ENCODE measurements at regions not wholly inside any gene's neighbourhood (a gene's known extent, or its start where the extent isn't known, plus 50 kb on each side); places are given as distances from the start of the nearest gene placed in this dataset.

- Histone ChIP-seq H2BK120ac (ENCODE audit: low read depth, low read length) (no peak overlapping the region), H3K4ac (ENCODE audit: low read depth in 1 of 2, low read length in 2 of 2) (no peak overlapping the region), H2BK5ac (ENCODE audit: low read depth, low read length, poor library complexity, severe bottlenecking) (no peak overlapping the region), H4K91ac (ENCODE audit: low read length) (no peak overlapping the region), H3K14ac (ENCODE audit: low read length in 2 of 2) (no peak overlapping the region), H3K4me3 (ENCODE audit: insufficient read depth in 1 of 2, low read depth in 1 of 2, low read length in 2 of 2) (no peak overlapping the region), H3K23ac (ENCODE audit: low read length in 2 of 2) (no peak overlapping the region), H3K36me3 (ENCODE audit: control insufficient read depth in 1 of 2, insufficient read depth in 2 of 2, low read depth in 1 of 2, low read length in 2 of 2) (no peaks in the 10 kb centered on the region), H3K9ac (ENCODE audit: low read length) (no peak overlapping the region), H2AFZ (ENCODE audit: low read depth, low read length) (no peak overlapping the region), H3K9me3 (ENCODE audit: control insufficient read depth, low read length) (peaks cover 27% of the 10 kb centered on the region), H2BK12ac (ENCODE audit: low read length in 2 of 2) (no peak overlapping the region), H3K27me3 (ENCODE audit: control insufficient read depth in 1 of 2, insufficient read depth in 1 of 2, low read length in 2 of 2) (no peaks in the 10 kb centered on the region), H3K18ac (ENCODE audit: low read depth in 1 of 2, low read length in 2 of 2) (no peak overlapping the region), H2BK15ac (ENCODE audit: low read depth, poor library complexity, severe bottlenecking) (no peak overlapping the region), H3K4me2 (ENCODE audit: low read length, poor library complexity, severe bottlenecking) (no peak overlapping the region), H3K4me1 (ENCODE audit: control insufficient read depth, insufficient read depth, low read depth, low read length) (no peaks in the 10 kb centered on the region), H3K79me1 (replicated peaks; ENCODE audit: low read length, poor library complexity, severe bottlenecking) (no peaks in the 10 kb centered on the region), H2AK5ac (ENCODE audit: low read length, severe bottlenecking) (no peak overlapping the region), H3K27ac (ENCODE audit: low read length, poor library complexity, severe bottlenecking) (no peak overlapping the region), H4K8ac (ENCODE audit: low read length) (no peak overlapping the region)
- WGBS, result 50% methylated on average over 1 of the region's 1 CpG
- DNase-seq, result no peak
Measured at GRCh38 chr2:126107883-126108282, 548.1 kb upstream of the GYPC start.

- DNase-seq, result no peak
- Histone ChIP-seq H3K4me2 (ENCODE audit: low read length, poor library complexity, severe bottlenecking) (no peak overlapping the region), H3K9ac (ENCODE audit: low read length) (no peak overlapping the region)
Measured at GRCh38 chr2:126115975-126116374, 540.0 kb upstream of the GYPC start.

GRCh38 chr2:126117886-126118285 is 538.1 kb upstream of the GYPC start:
- no peak overlapping the region for H2AK5ac ChIP-seq (ENCODE audit: low read length, severe bottlenecking)

More at GRCh38 chr2:126115975-126116374, 540.0 kb upstream of the GYPC start:
- Histone ChIP-seq H3K18ac (ENCODE audit: low read depth in 1 of 2, low read length in 2 of 2) (no peak overlapping the region), H3K36me3 (ENCODE audit: control insufficient read depth in 1 of 2, insufficient read depth in 2 of 2, low read depth in 1 of 2, low read length in 2 of 2) (no peaks in the 10 kb centered on the region), H2AK5ac (ENCODE audit: low read length, severe bottlenecking) (no peak overlapping the region), H3K4me3 (ENCODE audit: insufficient read depth in 1 of 2, low read depth in 1 of 2, low read length in 2 of 2) (no peak overlapping the region), H2BK120ac (ENCODE audit: low read depth, low read length) (no peak overlapping the region), H3K79me1 (replicated peaks; ENCODE audit: low read length, poor library complexity, severe bottlenecking) (no peaks in the 10 kb centered on the region), H3K4me1 (ENCODE audit: control insufficient read depth, insufficient read depth, low read depth, low read length) (no peaks in the 10 kb centered on the region), H3K14ac (ENCODE audit: low read length in 2 of 2) (no peak overlapping the region), H2BK5ac (ENCODE audit: low read depth, low read length, poor library complexity, severe bottlenecking) (no peak overlapping the region), H4K91ac (ENCODE audit: low read length) (no peak overlapping the region), H2AFZ (ENCODE audit: low read depth, low read length) (no peak overlapping the region), H3K27me3 (ENCODE audit: control insufficient read depth in 1 of 2, insufficient read depth in 1 of 2, low read length in 2 of 2) (no peaks in the 10 kb centered on the region), H2BK12ac (ENCODE audit: low read length in 2 of 2) (no peak overlapping the region), H3K4ac (ENCODE audit: low read depth in 1 of 2, low read length in 2 of 2) (no peak overlapping the region), H3K9me3 (ENCODE audit: control insufficient read depth, low read length) (peaks cover 4% of the 10 kb centered on the region), H3K27ac (ENCODE audit: low read length, poor library complexity, severe bottlenecking) (no peak overlapping the region), H4K8ac (ENCODE audit: low read length) (no peak overlapping the region), H2BK15ac (ENCODE audit: low read depth, poor library complexity, severe bottlenecking) (no peak overlapping the region), H3K23ac (ENCODE audit: low read length in 2 of 2) (no peak overlapping the region)
- WGBS, result 83% methylated on average over 2 of the region's 2 CpGs

GRCh38 chr2:126145752-126146151 is 510.2 kb upstream of the GYPC start:
- Histone ChIP-seq H4K91ac (ENCODE audit: low read length) (no peak overlapping the region), H3K18ac (ENCODE audit: low read depth in 1 of 2, low read length in 2 of 2) (no peak overlapping the region), H3K23ac (ENCODE audit: low read length in 2 of 2) (no peak overlapping the region), H3K27me3 (ENCODE audit: control insufficient read depth in 1 of 2, insufficient read depth in 1 of 2, low read length in 2 of 2) (no peaks in the 10 kb centered on the region), H3K9me3 (ENCODE audit: control insufficient read depth, low read length) (no peaks in the 10 kb centered on the region), H2BK12ac (ENCODE audit: low read length in 2 of 2) (no peak overlapping the region), H2BK15ac (ENCODE audit: low read depth, poor library complexity, severe bottlenecking) (no peak overlapping the region), H3K4me3 (ENCODE audit: insufficient read depth in 1 of 2, low read depth in 1 of 2, low read length in 2 of 2) (no peak overlapping the region), H3K4me2 (ENCODE audit: low read length, poor library complexity, severe bottlenecking) (no peak overlapping the region), H3K79me1 (replicated peaks; ENCODE audit: low read length, poor library complexity, severe bottlenecking) (no peaks in the 10 kb centered on the region), H3K4me1 (ENCODE audit: control insufficient read depth, insufficient read depth, low read depth, low read length) (no peaks in the 10 kb centered on the region), H3K14ac (ENCODE audit: low read length in 2 of 2) (no peak overlapping the region), H3K4ac (ENCODE audit: low read depth in 1 of 2, low read length in 2 of 2) (no peak overlapping the region), H3K27ac (ENCODE audit: low read length, poor library complexity, severe bottlenecking) (no peak overlapping the region), H2BK5ac (ENCODE audit: low read depth, low read length, poor library complexity, severe bottlenecking) (no peak overlapping the region), H4K8ac (ENCODE audit: low read length) (no peak overlapping the region), H2AK5ac (ENCODE audit: low read length, severe bottlenecking) (no peak overlapping the region), H2AFZ (ENCODE audit: low read depth, low read length) (no peak overlapping the region), H3K9ac (ENCODE audit: low read length) (no peak overlapping the region), H3K36me3 (ENCODE audit: control insufficient read depth in 1 of 2, insufficient read depth in 2 of 2, low read depth in 1 of 2, low read length in 2 of 2) (no peaks in the 10 kb centered on the region), H2BK120ac (ENCODE audit: low read depth, low read length) (no peak overlapping the region)
- WGBS, result 50% methylated on average over 1 of the region's 1 CpG
- DNase-seq, result no peak

More at GRCh38 chr2:126117886-126118285, 538.1 kb upstream of the GYPC start:
- no peak overlapping the region for H3K23ac ChIP-seq (ENCODE audit: low read length in 2 of 2)
- no peak for DNase-seq
- no peaks in the 10 kb centered on the region for H3K27me3 ChIP-seq (ENCODE audit: control insufficient read depth in 1 of 2, insufficient read depth in 1 of 2, low read length in 2 of 2)
- no peaks in the 10 kb centered on the region for H3K79me1 ChIP-seq (replicated peaks; ENCODE audit: low read length, poor library complexity, severe bottlenecking)
- no peak overlapping the region for H4K91ac ChIP-seq (ENCODE audit: low read length)
- H3K36me3 ChIP-seq (ENCODE audit: control insufficient read depth in 1 of 2, insufficient read depth in 2 of 2, low read depth in 1 of 2, low read length in 2 of 2), result no peaks in the 10 kb centered on the region
- H3K4ac ChIP-seq (ENCODE audit: low read depth in 1 of 2, low read length in 2 of 2), result no peak overlapping the region
- WGBS, result 100% methylated on average over 1 of the region's 1 CpG
- no peaks in the 10 kb centered on the region for H3K9me3 ChIP-seq (ENCODE audit: control insufficient read depth, low read length)
- H3K4me2 ChIP-seq (ENCODE audit: low read length, poor library complexity, severe bottlenecking), result no peak overlapping the region
- H2BK120ac ChIP-seq (ENCODE audit: low read depth, low read length), result no peak overlapping the region
- H3K9ac ChIP-seq (ENCODE audit: low read length), result no peak overlapping the region
- no peak overlapping the region for H2BK12ac ChIP-seq (ENCODE audit: low read length in 2 of 2)
- no peak overlapping the region for H2BK15ac ChIP-seq (ENCODE audit: low read depth, poor library complexity, severe bottlenecking)
- H3K4me1 ChIP-seq (ENCODE audit: control insufficient read depth, insufficient read depth, low read depth, low read length), result no peaks in the 10 kb centered on the region
- no peak overlapping the region for H4K8ac ChIP-seq (ENCODE audit: low read length)
- H2AFZ ChIP-seq (ENCODE audit: low read depth, low read length), result no peak overlapping the region
- no peak overlapping the region for H3K14ac ChIP-seq (ENCODE audit: low read length in 2 of 2)
- no peak overlapping the region for H2BK5ac ChIP-seq (ENCODE audit: low read depth, low read length, poor library complexity, severe bottlenecking)
- no peak overlapping the region for H3K18ac ChIP-seq (ENCODE audit: low read depth in 1 of 2, low read length in 2 of 2)
- H3K27ac ChIP-seq (ENCODE audit: low read length, poor library complexity, severe bottlenecking), result no peak overlapping the region
- no peak overlapping the region for H3K4me3 ChIP-seq (ENCODE audit: insufficient read depth in 1 of 2, low read depth in 1 of 2, low read length in 2 of 2)
